ENCODE measurements at regions not wholly inside any gene's neighbourhood (a gene's known extent, or its start where the extent isn't known, plus 50 kb on each side); places are given as distances from the start of the nearest gene placed in this dataset.

DNA sequence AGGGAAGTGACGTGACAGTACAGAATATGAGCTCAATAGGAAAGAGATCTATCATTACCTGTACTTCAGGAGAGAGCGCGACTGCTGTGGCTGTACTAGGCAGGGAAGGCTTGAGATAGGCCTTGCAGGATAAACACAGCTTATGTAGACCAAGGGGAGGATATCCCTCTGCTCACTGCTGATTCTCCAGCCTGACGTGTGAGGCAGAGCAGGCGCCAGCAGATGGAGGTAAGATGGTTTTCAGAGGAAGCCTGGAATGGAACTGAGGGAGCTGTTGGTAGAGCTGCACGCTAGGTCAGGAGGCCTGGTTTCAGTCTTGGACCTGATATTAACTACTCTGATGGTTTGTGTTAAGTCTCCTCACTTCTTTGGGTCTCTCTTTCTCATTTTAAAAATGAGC lies 291.4 kb downstream of the YTHDC2 start:
- no peak for DNase-seq

DNA sequence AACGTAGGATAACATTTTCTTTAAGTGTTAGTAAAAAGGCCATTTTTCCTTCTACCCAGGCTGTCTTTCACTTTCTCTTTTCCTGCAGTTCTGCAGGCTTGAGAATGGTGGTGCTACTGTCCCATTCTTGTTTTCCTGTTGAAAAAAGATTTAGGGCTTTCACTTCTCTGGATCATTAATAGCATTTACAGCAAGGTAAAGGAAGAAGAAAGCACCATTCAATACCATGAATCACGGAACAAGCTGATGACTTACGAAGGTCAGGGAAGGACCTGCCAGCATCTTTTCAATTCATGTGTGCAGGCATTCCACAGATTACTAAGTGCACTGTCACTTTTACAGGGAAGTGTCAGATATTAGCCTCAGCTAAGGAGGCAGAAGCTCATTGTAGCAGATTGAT lies 292.8 kb downstream of the YTHDC2 start:
- DNase-seq, result no peak

DNA sequence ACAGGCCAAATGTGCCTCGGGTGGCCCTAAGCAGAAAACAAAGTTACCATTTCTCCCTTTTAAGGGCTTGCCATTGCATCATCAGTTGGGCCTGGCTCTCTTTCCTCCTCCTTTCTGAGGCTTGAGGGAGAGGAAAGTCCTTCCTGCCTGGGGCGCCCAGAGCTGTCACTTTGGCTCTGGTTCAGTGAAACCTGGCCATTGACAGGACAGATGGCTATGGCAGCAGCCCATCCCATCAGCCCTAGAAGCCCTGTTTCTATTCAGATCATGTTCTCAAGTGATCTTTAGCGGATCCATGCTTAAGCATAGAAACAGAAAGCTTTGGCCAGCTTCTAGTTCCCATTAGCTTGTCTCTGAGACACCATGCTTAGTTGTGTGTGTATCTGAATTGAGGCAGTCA lies 293.4 kb downstream of the YTHDC2 start:
- no peak for DNase-seq

DNA sequence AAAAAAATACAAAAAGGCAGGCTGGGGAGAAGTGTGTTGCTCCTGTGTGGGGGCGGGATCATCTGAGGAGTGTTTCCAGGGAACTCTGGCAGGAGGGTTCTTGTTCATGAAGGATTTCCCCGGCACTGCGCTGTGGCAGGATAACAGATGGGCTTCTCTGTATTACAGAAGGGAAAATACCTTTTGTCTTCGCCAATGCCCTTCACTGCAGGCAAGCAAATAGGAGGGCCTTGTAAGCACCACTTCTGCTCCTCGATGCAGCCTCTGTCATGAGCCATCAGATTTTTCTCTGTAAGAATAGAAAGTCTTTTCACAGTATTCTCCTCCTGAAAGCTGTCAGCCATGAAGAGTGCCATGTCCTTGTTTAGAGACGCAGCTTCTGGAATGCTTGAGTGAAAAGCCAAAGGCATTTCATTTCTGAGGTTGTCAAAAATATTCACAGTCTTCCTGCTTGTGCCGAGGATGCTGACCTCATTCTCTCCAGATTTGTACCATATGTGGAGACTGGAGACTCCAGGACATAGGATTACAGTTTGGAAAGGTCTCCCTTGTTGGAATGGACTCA lies 294.0 kb downstream of the YTHDC2 start:
- no peak for DNase-seq

DNA sequence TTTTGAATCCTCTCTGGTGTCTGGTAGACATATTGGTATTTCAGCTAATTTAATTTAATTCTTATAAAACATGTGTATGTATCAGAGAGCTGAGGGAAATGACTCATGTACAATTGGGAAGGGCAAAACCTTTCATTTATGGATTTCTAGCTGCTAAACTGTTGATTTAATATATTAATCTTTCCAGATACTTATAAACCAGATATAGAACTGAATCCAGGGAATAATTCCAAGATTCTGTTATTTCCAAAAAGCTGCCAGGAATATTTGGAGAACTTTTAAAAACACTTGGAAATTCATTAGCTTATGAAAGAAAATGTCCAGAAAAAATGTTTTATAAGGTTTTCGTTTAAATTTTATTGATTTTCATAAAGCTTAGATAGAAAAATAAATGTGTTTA lies 295.5 kb downstream of the YTHDC2 start:
- DNase-seq, result no peak

DNA sequence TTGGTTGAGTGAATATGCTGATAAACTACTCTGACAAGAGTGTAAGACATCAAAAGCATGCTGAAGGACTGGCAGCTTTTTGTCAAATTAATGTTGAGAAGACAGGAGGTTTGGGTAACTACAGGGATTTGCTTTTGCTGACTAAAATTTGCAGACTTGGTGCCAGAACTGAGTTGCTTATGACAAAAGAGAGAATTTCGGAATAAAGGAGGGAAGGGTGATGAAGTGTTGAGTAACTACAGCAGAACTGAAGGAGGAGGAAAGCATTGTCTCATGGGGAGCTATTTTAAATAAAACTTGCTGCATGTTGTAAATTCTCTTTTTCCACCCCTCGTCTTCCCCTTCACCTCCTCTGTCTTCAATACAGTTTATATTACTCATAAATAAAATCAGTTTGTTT lies 296.1 kb downstream of the YTHDC2 start:
- no peak for DNase-seq

DNA sequence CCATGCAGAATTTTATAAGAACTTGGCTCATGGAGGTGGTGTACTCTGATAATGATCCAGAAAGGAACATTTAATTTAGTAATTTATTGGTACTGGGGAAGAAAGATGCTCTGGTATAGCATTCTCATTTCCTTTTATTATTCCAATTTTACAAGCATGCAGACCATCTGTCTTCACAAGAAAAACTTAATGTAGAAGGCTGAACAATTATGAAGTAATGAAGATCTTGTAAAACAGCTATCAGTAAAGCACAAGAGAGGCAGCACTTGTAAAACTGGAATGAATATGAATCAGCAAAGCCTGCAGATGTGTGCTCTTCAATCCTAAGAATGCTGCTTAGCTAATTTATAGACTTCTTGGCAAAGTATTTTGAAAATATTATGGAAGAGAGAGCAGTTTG lies 300.0 kb downstream of the YTHDC2 start:
- no peak for DNase-seq

GRCh38 chr5:113817683-113818082 lies 304.2 kb downstream of the YTHDC2 start:
- DNase-seq, result no peak

DNA sequence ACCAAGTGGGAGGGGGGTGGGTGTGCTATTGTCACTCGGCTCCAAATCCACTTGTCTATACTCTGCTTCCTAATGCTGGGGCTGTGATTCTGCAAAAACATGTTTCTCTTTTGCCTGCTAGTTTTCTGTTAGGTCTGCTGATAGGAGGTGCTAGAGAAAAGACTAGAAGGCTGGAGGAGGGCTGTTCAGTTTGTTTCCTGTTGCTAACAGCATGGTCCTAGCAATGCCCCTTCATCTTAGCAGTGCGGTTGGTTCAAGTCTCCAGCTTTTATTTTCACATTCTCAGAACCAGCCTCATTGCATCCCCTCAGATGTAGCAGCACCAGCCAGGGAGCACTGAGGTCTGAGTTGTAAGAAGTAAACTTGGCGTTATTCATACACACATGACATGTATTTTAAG lies 310.2 kb downstream of the YTHDC2 start:
- DNase-seq, result no peak

- DNase-seq, result no peak
Measured at GRCh38 chr5:113824307-113824706, 310.8 kb downstream of the YTHDC2 start.

DNA sequence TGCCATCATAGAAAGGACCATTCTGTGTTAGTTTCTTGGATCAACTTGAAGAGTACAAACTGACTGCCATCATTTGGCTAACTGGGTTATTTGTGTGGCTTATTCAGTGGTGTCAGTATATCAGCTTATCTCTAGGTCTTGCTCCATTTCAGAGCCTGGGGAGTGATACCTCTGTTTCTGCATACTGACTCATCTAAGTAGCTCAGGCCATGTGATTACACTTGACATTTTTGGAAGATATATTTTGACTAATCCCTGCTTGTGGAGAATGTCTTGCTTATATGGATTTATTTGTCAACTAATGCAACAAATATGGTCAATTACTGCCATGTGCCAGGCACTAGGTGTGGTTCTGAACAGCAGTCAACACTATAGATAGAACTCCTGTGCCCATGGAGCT lies 311.7 kb downstream of the YTHDC2 start:
- no peak for DNase-seq

DNA sequence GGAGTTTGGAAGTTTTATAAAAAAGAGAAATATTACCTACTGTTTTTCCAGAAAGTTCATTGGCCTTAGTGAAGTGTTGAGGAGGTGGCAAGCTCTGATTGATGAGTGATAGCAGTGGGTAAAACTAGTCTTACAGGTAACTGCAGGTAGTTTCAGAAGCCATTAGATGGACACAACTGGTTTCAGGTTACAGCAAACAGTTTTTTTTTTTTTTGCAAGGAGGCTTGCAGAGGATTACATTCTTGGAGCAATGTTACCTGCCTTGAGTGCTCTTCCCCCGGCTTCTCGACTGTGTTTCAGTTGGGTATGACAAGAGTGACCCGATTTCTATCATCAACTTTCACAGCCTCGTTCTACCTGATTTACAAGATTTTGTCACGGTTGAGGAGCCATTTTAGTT lies 333.4 kb downstream of the YTHDC2 start:
- DNase-seq, result no peak

- DNase-seq, result no peak
Measured at GRCh38 chr5:113864437-113864836, 350.9 kb downstream of the YTHDC2 start.

DNA sequence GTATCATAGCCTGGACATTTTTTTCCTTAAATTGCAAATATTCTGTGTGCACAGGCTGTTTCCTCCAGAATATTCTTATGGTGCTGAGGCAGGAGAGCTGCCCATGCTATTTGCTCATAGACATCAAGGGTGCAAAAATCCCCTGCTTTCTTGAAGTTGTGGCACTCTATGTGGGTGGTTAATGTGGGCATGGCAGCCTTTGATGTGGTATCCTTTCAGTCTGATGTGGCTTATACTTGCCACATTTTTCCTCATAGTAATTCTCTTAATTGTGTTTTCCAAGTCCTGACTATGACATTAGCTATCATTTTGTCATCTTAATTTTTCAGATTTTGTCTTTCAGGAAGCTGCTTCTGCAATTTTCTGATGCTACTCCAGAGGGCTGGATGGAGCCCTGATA lies 353.3 kb downstream of the YTHDC2 start:
- no peak for DNase-seq

DNA sequence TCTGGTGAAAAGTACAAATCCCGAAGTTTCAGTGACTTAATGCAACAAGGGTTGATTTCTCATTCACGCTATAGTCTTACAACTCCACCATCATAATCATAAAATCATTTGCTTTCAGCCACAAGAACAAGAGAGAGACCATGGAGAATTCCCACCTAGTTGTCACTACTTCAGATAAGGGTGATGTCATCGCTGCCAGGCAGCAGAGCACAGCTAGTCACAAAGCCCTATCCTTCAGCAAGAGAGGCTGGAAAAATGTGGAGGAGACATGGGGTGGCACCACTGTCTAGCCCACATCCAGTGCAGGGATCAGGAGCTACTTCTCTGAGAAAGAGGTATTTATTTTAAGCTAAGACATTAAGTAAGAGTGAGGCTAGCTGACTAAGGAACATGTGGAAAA lies 356.1 kb downstream of the YTHDC2 start:
- no peak for DNase-seq

GRCh38 chr5:113871972-113872371 lies 358.5 kb downstream of the YTHDC2 start:
- no peak for DNase-seq

DNA sequence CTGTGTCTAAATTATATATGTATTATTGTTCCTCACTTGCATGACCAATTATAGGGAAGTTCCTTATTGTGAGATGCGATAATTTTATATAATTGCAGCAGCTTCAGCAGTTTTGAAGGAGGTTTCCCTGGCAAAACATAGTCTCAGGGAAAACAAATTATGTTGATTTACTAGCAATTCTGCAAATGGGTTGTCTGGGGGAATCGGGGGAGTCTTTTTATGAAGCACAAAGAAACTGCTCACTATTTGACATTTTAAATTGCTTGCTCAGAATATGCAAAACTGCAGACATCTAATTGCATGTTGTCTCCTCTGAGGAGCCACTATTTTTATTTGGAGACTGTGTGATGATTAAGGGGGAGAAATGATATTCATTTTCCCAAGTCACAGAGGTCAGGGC lies 361.6 kb downstream of the YTHDC2 start:
- DNase-seq, result no peak

DNA sequence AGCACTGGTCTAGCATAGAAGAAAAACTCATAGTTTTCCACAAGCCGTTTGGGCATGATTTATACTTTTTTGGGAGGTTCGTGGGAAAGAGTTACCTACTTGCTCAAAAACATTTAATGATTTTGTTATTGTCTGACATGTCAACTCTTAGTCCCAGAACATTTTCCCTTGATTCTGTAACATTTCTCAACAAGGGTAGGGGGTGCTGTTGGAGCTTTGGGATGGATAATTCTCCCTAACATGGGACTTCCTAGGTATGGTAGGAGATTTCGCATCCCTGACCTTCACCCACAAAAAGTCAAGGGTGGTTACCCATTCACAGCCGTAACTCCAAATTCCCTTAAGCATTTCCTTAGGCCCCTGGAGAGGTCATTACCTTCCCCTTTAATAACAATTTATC lies 378.0 kb downstream of the YTHDC2 start:
- no peak for DNase-seq

GRCh38 chr5:113896789-113897188 lies 383.3 kb downstream of the YTHDC2 start:
- no peak for DNase-seq

- DNase-seq, result no peak
Measured at GRCh38 chr5:113897748-113898147, 384.3 kb downstream of the YTHDC2 start.

GRCh38 chr5:113900141-113900540 lies 386.6 kb downstream of the YTHDC2 start:
- no peak for DNase-seq

- no peak for DNase-seq
Measured at GRCh38 chr5:113900816-113901215, 387.3 kb downstream of the YTHDC2 start.

- DNase-seq, result no peak
Measured at GRCh38 chr5:113901718-113902117, 388.2 kb downstream of the YTHDC2 start.

DNA sequence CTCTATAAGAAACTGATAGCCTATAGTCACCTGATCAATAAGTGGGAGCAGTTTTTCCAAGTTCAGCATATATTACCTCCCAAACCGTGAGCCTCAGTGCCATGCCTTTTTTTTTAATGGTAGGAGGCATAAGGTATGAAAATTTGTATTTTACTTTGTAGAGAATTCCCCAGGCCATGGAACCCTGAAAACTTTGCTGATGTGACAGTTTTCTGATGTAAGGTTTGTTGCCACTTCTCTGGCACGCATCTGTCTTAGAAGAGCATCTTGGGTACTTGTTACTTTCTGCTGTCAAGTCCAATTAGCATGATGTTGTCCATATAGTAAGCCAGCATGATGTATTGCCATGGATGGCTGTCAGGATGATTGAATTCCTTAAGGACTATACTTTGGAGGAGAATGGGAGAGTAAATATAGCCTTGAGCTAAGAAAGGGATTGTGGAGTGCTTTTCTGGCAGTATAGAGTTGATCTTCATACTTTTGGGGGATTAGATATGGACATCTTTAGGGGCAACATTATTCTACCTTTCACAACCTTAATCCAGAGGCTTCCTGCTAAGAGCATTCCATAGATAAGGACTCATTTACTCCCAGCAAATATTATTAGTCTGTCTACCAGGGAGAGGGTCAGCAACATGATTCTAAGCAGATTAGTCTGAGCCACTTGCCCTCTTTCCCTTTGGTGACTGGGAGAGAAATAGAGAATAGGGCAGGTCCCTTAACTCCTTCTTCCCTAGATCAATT lies 389.6 kb downstream of the YTHDC2 start:
- no peak for DNase-seq

DNA sequence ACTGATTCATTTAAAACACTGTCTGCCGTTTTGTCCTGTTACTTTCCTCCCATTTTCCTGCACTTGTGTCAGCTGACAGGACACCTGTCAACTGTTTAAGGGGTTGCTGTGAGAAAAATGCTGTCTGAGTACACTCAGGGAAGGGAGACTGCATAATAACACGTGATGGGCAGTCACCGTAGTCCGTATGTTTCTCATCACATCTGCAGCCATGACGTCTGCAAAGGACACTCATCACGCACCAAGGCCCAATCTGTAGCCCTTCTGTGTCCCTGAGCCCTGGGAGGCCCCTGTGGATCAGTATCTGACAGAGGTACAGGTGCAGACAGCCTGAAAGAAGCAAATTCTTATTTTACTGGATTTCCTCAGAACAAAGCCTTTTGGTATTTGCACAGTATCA lies 396.3 kb downstream of the YTHDC2 start:
- no peak for DNase-seq

Measured in NCI-H2171 treated with DMSO at 0.1 percent for 48 hours (cell line).